ENCODE measurements at regions not wholly inside any gene's neighbourhood (a gene's known extent, or its start where the extent isn't known, plus 50 kb on each side); places are given as distances from the start of the nearest gene placed in this dataset.

DNA sequence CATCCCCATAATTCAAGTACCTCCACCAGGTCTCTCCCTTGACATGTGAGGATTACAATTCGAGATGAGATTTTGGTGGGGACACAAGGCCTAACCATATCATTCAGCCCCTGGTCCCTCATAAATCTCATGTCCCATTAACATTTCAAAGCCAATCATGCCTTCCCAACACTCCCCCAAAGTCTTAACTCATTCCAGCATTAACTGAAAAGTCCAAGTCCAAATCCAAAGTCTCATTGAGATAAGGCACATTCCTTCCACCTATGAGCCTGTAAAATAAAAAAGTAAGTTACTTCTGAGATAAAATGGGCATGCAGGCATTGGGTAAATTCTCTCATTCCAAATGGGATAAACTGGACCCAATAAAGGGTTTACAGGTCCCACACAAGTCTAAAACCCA, 849.7 kb downstream of the BCL11A start:
- DNase-seq: no peak

GRCh38 chr2:59702026-59702425, 851.4 kb downstream of the BCL11A start:
- DNase-seq: no peak

DNA sequence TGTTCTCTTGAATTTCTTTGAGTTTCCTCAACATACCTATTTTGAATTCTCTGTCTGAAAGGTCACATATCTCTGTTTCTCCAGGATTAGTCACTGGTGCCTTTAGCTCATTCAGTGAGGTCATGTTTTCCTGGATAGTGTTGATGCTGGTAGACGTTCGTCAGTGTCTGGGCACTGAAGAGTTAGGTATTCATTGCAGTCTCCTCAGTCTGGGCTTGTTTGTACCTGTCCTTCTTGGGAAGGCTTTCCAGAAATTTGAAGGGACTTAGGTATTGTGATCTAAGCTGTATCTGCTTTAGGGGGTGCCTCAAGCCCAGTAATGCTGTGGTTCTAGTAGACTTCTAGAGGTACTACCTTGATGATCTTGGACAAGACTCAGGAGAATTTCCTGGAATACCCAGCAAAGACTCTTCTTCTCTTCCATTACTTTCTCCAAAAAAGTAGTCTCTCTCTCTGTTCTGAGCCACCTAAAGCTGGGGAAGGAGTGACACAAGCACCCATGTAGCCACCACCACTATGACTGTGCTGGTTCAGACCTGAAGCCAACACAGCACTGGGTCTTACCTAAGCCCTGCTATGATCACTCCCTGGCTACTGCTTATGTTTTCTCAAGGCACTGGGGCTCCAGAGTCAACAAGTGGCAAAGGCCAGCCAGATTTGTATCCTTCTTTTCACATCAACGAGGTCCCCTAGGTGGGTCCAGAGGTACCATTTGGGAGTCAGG, 852.0 kb downstream of the BCL11A start:
- DNase-seq: no peak

GRCh38 chr2:59694176-59694575, 859.3 kb downstream of the BCL11A start:
- no peak for DNase-seq

DNA sequence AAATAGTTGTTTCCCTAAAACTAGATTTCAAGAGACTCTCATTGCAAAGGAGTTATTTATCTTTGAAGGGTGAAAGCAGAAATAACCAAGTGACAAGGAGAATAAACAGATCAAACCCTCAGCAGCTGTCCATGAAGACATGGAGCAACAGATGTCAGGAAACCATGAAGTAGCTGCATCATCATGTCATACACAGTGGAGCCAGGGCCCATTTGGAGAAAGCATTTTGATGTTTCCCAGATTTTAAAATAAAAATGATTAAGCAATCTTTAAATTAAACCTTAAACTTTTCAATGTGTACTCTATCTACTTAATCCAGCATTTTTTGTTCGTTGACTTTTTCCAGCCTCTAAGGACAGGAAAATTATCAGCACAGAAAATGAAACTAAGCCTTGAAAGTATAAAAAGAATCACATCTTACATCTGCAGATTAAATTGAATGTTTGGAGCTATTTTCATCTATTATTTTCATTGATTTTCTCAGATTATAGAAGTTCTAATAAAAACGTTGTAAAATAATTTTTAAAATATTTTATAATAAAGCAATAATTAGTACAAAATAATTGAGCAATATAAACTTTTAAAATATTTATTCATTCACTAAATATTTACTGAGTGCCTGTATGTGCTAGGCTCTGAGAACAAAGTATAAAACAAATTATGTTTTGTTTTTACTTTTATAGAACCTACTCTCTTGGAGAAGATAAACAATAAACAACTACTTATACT, 860.1 kb downstream of the BCL11A start:
- no peak for DNase-seq

DNA sequence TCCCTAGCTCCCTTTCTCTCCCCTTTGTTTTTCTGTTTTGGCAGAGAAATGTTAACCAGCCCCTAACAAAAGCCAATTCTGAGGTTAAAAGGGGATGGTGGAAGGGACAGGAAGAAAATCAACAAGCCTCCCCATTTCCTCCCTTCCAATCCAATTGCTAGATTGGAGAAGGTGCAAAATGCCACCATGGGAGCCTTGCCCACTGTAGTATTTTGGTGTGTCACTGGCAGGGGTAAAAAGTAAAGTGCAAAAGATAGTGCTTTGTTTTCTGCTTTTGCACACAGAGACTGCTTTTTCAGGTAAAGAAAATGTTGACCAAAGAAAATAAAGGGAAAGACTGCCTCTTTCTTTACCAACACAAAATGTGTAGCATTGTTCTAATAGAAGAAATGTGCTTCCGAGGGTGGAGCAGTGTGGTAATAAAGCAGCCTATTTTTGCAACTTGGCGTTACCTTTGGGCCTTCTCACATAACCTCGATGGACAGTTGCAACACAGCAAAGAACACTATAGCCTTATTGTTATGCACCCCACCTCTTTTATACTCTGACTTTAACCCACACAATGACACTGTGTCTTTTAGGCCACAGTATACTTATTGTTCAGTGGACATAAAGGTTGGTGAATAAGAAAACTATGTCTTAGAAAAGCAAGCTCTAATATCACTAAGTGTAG, 861.8 kb downstream of the BCL11A start:
- DNase-seq: no peak

DNA sequence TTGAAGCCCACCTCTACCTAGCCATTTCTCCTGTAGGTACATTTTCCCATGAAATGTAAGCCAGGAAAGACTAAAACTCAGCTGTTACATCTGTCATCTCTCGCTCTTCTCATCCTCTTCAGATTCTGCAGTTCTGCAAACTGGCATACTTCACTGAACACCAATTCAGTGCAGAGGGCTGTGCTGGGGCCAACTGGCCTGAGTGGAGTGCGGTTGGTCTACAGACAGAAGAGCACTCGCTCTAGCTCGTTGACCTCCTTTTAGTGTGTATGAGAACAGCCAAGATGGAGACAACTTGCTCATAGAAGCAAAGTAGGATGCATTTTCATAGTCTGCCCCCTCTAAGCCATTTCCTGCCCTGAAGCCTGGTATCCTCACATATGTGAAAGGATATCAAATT, 862.6 kb downstream of the BCL11A start:
- DNase-seq: no peak

GRCh38 chr2:59684771-59685166, 868.7 kb downstream of the BCL11A start:
- DNase-seq: no peak

DNA sequence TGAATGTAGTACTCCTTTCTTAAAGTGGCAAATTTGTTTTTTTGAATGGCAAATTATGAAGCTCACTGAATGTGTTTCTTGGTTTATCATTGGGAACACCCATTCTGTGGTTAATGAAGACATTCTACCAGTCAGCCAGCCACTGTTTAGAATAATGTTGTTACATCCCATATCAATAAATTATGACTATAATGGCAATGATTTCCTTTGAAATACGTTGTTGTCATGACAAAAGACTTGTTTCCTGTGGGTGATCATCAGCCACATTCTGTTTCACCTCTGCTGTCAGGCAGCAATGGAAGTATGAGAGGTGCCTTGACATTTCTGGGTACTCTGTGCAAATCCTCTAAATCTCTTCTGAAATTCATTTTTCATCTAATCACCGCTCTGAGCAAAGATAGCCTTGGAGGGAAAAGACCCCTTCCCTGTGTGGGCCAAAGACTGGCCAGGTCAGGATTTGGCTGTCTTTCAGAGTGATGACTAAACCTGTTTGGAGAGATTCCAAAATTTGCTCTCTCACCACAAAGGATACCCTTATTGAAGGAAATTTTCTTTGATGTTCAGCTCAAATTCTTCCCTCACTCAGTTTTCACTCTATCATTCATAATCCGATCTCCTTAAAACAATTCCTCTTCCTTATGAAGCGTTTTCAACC, 869.2 kb downstream of the BCL11A start:
- no peak for DNase-seq

- no peak for DNase-seq
These were observed 872.6 kb downstream of the BCL11A start for GRCh38 chr2:59680863-59681262.

DNA sequence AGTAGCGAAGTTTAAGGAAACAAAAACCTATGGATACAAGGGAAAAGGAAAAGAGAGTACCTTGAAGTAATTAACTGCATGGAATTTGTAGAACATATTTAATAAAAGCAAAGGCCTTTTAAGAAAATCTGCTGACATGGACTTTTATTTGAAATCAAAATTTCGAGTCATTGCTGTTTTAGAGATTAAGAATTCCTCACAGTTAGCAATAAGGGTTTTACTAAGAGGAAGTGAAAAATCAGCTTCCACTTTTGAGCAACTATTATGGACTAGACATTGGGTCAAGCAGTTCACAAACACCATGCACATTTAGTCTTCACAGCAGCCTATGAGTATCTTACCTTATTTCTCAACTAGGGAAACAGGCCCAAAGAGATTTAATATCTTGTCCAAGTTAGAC, 876.3 kb downstream of the BCL11A start:
- no peak for DNase-seq

DNA sequence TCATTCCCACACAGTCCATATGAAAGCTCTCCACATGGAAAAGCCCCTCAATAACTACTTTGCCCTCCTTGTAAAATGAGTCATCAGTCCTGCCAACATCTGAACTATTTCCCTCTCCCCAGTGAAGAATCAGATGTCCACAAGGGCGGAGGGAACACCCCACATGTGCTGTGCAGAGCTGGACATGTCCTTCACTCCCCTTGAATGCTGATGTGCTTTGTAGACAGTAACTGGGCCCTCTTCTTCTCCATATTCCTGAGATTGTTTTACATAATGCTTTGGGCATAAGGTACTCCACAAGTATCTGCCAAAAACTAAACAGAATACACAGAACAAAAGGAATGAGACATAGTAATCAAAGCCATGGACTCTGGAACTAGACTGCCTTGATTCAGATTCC, 879.4 kb downstream of the BCL11A start:
- DNase-seq: no peak

GRCh38 chr2:59665021-59665420, 888.4 kb downstream of the BCL11A start:
- DNase-seq: no peak

DNA sequence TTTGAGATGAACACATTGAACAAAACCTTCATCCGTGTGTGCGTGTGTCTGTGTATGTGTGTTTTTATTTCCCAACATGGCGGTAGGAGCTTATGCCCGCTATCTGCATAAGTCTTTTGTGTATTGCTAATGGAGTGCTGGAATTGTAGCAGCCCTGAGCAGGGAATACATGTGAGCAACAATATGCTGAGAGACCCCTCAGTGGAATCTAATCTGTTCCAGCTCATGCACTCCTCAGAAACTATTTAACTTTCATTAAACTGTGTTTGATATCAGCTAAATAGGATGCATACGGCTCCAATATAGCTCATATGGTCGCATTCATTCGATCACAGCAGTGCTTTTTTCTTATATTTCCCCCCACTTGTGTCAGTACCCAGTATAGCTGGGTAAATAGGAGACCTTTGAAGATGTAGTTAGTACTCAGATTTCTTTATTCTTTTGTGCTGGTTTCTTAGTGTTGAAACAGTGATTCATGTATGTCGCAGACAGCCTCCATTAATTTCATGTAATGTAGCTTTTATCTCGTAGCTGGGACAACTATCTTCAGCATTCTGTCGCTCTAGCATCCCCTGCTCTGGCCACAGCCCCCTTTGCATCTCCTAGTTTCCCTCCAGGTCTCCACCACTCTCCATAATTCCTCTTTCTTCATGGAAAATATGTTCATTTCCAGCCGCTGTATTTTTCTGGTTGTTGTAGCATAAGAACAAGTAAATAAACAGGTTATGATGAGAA, 891.2 kb downstream of the BCL11A start:
- DNase-seq: no peak

GRCh38 chr2:59660262-59660661, 893.2 kb downstream of the BCL11A start:
- no peak for DNase-seq

- DNase-seq: no peak
These were observed 894.4 kb downstream of the BCL11A start for GRCh38 chr2:59658906-59659635.

DNA sequence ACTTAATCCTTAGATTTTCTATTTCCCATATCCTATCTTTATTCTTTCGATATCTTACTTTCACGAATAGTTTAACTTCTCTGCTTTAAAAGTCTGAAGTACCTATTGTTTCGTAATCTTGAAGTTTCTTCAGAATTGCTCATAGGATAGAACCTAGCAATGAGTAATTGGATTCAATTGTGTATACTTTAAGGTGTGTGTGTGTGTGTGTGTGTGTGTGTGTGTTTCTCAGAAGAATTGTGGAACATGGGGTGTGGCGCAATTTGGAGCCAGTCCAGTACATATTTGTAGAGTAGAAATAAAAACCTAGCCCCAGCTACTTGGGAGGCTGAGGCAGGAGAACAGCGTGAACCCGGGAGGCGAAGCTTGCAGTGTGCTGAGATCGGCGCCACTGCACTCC, 897.6 kb downstream of the BCL11A start:
- DNase-seq: no peak

DNA sequence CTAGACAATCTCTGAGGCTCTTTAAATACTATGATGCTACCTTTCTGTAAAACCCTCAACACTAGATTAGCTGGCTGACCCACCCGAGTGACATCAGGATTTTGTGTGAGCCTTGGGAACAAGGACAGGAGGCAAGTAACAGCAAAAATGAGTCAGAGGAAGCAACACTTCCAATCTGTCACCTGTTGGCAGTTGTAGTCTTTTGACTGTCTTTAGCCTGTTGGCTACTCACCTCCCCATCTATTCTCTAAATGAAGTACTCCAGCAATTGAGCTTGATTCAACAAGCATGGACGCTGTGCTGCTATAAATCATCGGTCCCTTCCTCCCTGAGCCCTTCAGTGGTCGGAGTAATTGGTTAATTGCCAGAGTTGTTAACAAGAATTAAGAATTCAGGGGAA, 898.7 kb downstream of the BCL11A start:
- DNase-seq: no peak

DNA sequence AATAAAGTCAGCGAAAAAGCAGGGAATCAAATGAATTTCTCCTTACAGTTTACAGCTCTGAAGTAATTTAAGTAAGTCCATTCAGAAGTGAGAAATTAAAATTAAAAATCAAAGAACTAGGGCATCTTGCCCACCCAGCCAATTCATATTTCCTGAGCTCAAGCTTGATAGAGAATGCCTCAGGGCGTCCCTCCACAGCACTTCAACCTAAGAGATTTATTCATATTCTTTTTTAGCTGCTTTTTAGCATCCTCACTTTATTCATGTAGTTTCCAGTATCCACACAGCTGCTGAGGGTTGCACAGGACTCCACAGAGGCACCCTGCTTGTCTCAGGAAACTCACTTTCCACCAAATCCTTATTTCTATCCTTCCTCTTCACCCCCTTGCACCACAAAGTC, 900.3 kb downstream of the BCL11A start:
- DNase-seq: no peak

GRCh38 chr2:59630789-59631188, 922.7 kb downstream of the BCL11A start:
- DNase-seq: no peak

DNA sequence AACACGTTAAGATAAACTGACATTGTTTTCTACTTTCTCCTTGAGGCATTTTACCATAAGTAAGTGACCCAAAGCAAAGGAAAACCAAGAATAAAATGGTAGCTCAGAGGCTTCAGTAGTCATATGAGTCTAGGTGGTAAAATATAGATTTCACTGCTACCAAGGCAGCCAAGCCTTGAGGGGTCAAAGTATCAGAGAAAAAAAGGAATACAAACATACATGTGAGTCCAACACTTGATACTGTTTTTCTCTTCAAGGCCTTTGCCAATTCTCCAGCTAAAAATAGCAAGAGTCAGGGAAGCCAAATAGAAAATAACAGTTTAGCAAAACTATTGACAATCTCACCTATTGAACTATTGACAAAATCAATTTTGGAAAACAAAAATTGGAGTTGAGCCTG, 925.9 kb downstream of the BCL11A start:
- DNase-seq: no peak
